ENCODE measurements at regions not wholly inside any gene's neighbourhood (a gene's known extent, or its start where the extent isn't known, plus 50 kb on each side); places are given as distances from the start of the nearest gene placed in this dataset.

- H3K4me3 ChIP-seq (ENCODE audit: low read depth, low read length), result no peak overlapping the region
- H3K36me3 ChIP-seq (ENCODE audit: insufficient read depth, low read length), result no peaks in the 10 kb centered on the region
- peaks cover 11% of the 10 kb centered on the region for H3K4me1 ChIP-seq (ENCODE audit: control insufficient read depth, insufficient read depth, low read length, unreplicated experiment)
- H3K27ac ChIP-seq (ENCODE audit: low read depth, low read length), result no peak overlapping the region
- H2AFZ ChIP-seq (ENCODE audit: low read length, unreplicated experiment), result no peak overlapping the region
- no peaks in the 10 kb centered on the region for H3K27me3 ChIP-seq (ENCODE audit: insufficient read depth, low read length)
- H3K79me2 ChIP-seq (ENCODE audit: control insufficient read depth, insufficient read depth, low read length, unreplicated experiment), result no peaks in the 10 kb centered on the region
These were observed 81.4 kb upstream of the KRAS start for GRCh38 chr12:25332143-25332542.

GRCh38 chr12:25328072-25328712 is 77.5 kb upstream of the KRAS start:
- Histone ChIP-seq H3K4me1 (ENCODE audit: control insufficient read depth, insufficient read depth, low read length, unreplicated experiment) (peaks cover 9% of the 10 kb centered on the region), H3K27me3 (ENCODE audit: insufficient read depth, low read length) (no peaks in the 10 kb centered on the region), H3K79me2 (ENCODE audit: control insufficient read depth, insufficient read depth, low read length, unreplicated experiment) (no peaks in the 10 kb centered on the region), H2AFZ (ENCODE audit: low read length, unreplicated experiment) (no peak overlapping the region), H3K36me3 (ENCODE audit: insufficient read depth, low read length) (no peaks in the 10 kb centered on the region), H3K27ac (ENCODE audit: low read depth, low read length) (no peak overlapping the region), H3K4me3 (ENCODE audit: low read depth, low read length) (no peak overlapping the region)

- no peak overlapping the region for H3K27ac ChIP-seq (ENCODE audit: low read depth, low read length)
- H2AFZ ChIP-seq (ENCODE audit: low read length, unreplicated experiment), result no peak overlapping the region
- H3K4me1 ChIP-seq (ENCODE audit: control insufficient read depth, insufficient read depth, low read length, unreplicated experiment), result peaks cover 13% of the 10 kb centered on the region
- no peaks in the 10 kb centered on the region for H3K79me2 ChIP-seq (ENCODE audit: control insufficient read depth, insufficient read depth, low read length, unreplicated experiment)
- no peaks in the 10 kb centered on the region for H3K27me3 ChIP-seq (ENCODE audit: insufficient read depth, low read length)
- H3K36me3 ChIP-seq (ENCODE audit: insufficient read depth, low read length), result no peaks in the 10 kb centered on the region
- H3K4me3 ChIP-seq (ENCODE audit: low read depth, low read length), result no peak overlapping the region
These were observed 76.6 kb upstream of the KRAS start for GRCh38 chr12:25327321-25327720.

GRCh38 chr12:25326326-25326725 is 75.6 kb upstream of the KRAS start:
- H3K4me1 ChIP-seq (ENCODE audit: control insufficient read depth, insufficient read depth, low read length, unreplicated experiment), result peaks cover 13% of the 10 kb centered on the region
- no peak overlapping the region for H3K27ac ChIP-seq (ENCODE audit: low read depth, low read length)
- no peak overlapping the region for H2AFZ ChIP-seq (ENCODE audit: low read length, unreplicated experiment)
- H3K4me3 ChIP-seq (ENCODE audit: low read depth, low read length), result no peak overlapping the region
- no peaks in the 10 kb centered on the region for H3K36me3 ChIP-seq (ENCODE audit: insufficient read depth, low read length)
- H3K27me3 ChIP-seq (ENCODE audit: insufficient read depth, low read length), result no peaks in the 10 kb centered on the region
- no peaks in the 10 kb centered on the region for H3K79me2 ChIP-seq (ENCODE audit: control insufficient read depth, insufficient read depth, low read length, unreplicated experiment)

- Histone ChIP-seq H3K36me3 (ENCODE audit: insufficient read depth, low read length) (no peaks in the 10 kb centered on the region), H3K27ac (ENCODE audit: low read depth, low read length) (no peak overlapping the region), H3K27me3 (ENCODE audit: insufficient read depth, low read length) (no peaks in the 10 kb centered on the region), H3K4me3 (ENCODE audit: low read depth, low read length) (no peak overlapping the region), H2AFZ (ENCODE audit: low read length, unreplicated experiment) (no peak overlapping the region), H3K79me2 (ENCODE audit: control insufficient read depth, insufficient read depth, low read length, unreplicated experiment) (no peaks in the 10 kb centered on the region), H3K4me1 (ENCODE audit: control insufficient read depth, insufficient read depth, low read length, unreplicated experiment) (peaks cover 13% of the 10 kb centered on the region)
These were observed 74.1 kb upstream of the KRAS start for GRCh38 chr12:25324861-25325260.

GRCh38 chr12:25323581-25323982 is 72.9 kb upstream of the KRAS start:
- H3K36me3 ChIP-seq (ENCODE audit: insufficient read depth, low read length), result no peaks in the 10 kb centered on the region
- no peak overlapping the region for H2AFZ ChIP-seq (ENCODE audit: low read length, unreplicated experiment)
- peaks cover 13% of the 10 kb centered on the region for H3K4me1 ChIP-seq (ENCODE audit: control insufficient read depth, insufficient read depth, low read length, unreplicated experiment)
- H3K4me3 ChIP-seq (ENCODE audit: low read depth, low read length), result no peak overlapping the region
- no peak overlapping the region for H3K27ac ChIP-seq (ENCODE audit: low read depth, low read length)
- H3K27me3 ChIP-seq (ENCODE audit: insufficient read depth, low read length), result no peaks in the 10 kb centered on the region
- H3K79me2 ChIP-seq (ENCODE audit: control insufficient read depth, insufficient read depth, low read length, unreplicated experiment), result no peaks in the 10 kb centered on the region

GRCh38 chr12:25322918-25323531 is 72.3 kb upstream of the KRAS start:
- H3K4me3 ChIP-seq (ENCODE audit: low read depth, low read length), result no peak overlapping the region
- H3K27ac ChIP-seq (ENCODE audit: low read depth, low read length), result no peak overlapping the region
- no peaks in the 10 kb centered on the region for H3K36me3 ChIP-seq (ENCODE audit: insufficient read depth, low read length)
- H3K79me2 ChIP-seq (ENCODE audit: control insufficient read depth, insufficient read depth, low read length, unreplicated experiment), result no peaks in the 10 kb centered on the region
- peak overlapping the region; percentile 6 for H2AFZ ChIP-seq (ENCODE audit: low read length, unreplicated experiment)
- peaks cover 13% of the 10 kb centered on the region for H3K4me1 ChIP-seq (ENCODE audit: control insufficient read depth, insufficient read depth, low read length, unreplicated experiment)
- H3K27me3 ChIP-seq (ENCODE audit: insufficient read depth, low read length), result no peaks in the 10 kb centered on the region

GRCh38 chr12:25322351-25322750 is 71.6 kb upstream of the KRAS start:
- no peaks in the 10 kb centered on the region for H3K27me3 ChIP-seq (ENCODE audit: insufficient read depth, low read length)
- H3K79me2 ChIP-seq (ENCODE audit: control insufficient read depth, insufficient read depth, low read length, unreplicated experiment), result no peaks in the 10 kb centered on the region
- H3K4me1 ChIP-seq (ENCODE audit: control insufficient read depth, insufficient read depth, low read length, unreplicated experiment), result peaks cover 13% of the 10 kb centered on the region
- H3K4me3 ChIP-seq (ENCODE audit: low read depth, low read length), result no peak overlapping the region
- H3K36me3 ChIP-seq (ENCODE audit: insufficient read depth, low read length), result no peaks in the 10 kb centered on the region
- H2AFZ ChIP-seq (ENCODE audit: low read length, unreplicated experiment), result no peak overlapping the region
- no peak overlapping the region for H3K27ac ChIP-seq (ENCODE audit: low read depth, low read length)

GRCh38 chr12:25321772-25322171 is 71.0 kb upstream of the KRAS start:
- Histone ChIP-seq H3K27me3 (ENCODE audit: insufficient read depth, low read length) (no peaks in the 10 kb centered on the region), H3K4me3 (ENCODE audit: low read depth, low read length) (no peak overlapping the region), H3K36me3 (ENCODE audit: insufficient read depth, low read length) (no peaks in the 10 kb centered on the region), H3K4me1 (ENCODE audit: control insufficient read depth, insufficient read depth, low read length, unreplicated experiment) (peaks cover 13% of the 10 kb centered on the region), H2AFZ (ENCODE audit: low read length, unreplicated experiment) (no peak overlapping the region), H3K27ac (ENCODE audit: low read depth, low read length) (no peak overlapping the region), H3K79me2 (ENCODE audit: control insufficient read depth, insufficient read depth, low read length, unreplicated experiment) (no peaks in the 10 kb centered on the region)

GRCh38 chr12:25320123-25321006 is 69.6 kb upstream of the KRAS start:
- Histone ChIP-seq H3K27me3 (ENCODE audit: insufficient read depth, low read length) (no peaks in the 10 kb centered on the region), H3K27ac (ENCODE audit: low read depth, low read length) (no peak overlapping the region), H3K4me1 (ENCODE audit: control insufficient read depth, insufficient read depth, low read length, unreplicated experiment) (peaks cover 13% of the 10 kb centered on the region), H3K79me2 (ENCODE audit: control insufficient read depth, insufficient read depth, low read length, unreplicated experiment) (no peaks in the 10 kb centered on the region), H3K36me3 (ENCODE audit: insufficient read depth, low read length) (no peaks in the 10 kb centered on the region), H3K4me3 (ENCODE audit: low read depth, low read length) (no peak overlapping the region), H2AFZ (ENCODE audit: low read length, unreplicated experiment) (no peak overlapping the region)

Data from ACC112 (cell line).